IPS DF 6.9 (cell line): ENCODE measurements at regions not wholly inside any gene's neighbourhood (a gene's known extent, or its start where the extent isn't known, plus 50 kb on each side); places are given as distances from the start of the nearest gene placed in this dataset.

ENCODE experiments used
- DNase-seq: peaks from one replicate; pipeline ENCODE4 v3.0.0-alpha.2; 2013; ENCODE audit warnings: low read depth, low spot score
- H3K27ac ChIP-seq: one replicate; pipeline ENCODE4 v1.5.1; 2013; ENCODE audit warnings: low read length, control low read depth
- H3K27me3 ChIP-seq: 2 replicates; pipeline ENCODE4 v1.6.1; 2013; ENCODE audit warnings: mild to moderate bottlenecking, low read length; ENCODE audit not compliant: control insufficient read depth, insufficient read depth
- H3K36me3 ChIP-seq: 2 replicates; pipeline ENCODE4 v1.6.1; 2013; ENCODE audit warnings: low read length; ENCODE audit not compliant: control insufficient read depth, insufficient read depth
- H3K4me1 ChIP-seq: 2 replicates; pipeline ENCODE4 v1.6.1; 2013; ENCODE audit warnings: low read length; ENCODE audit not compliant: control insufficient read depth, insufficient read depth
- H3K4me3 ChIP-seq: 2 replicates; pipeline ENCODE4 v1.5.1; 2013; ENCODE audit warnings: mild to moderate bottlenecking, low read length
- H3K9me3 ChIP-seq: 2 replicates; pipeline ENCODE4 v1.6.1; 2013; ENCODE audit warnings: low read length, inconsistent platforms; ENCODE audit not compliant: control insufficient read depth, insufficient read depth
- WGBS: extraction: QIAGEN DNeasy Blood & Tissue Kit; methylation state at CpG from one replicate; pipeline ENCODE4 v1.1.7; 2013; ENCODE audit warnings: mixed read lengths, missing lambda C conversion rate; ENCODE audit not compliant: insufficient read length, insufficient coverage; 5-methylcytosine and 5-hydroxymethylcytosine counted together

DNA sequence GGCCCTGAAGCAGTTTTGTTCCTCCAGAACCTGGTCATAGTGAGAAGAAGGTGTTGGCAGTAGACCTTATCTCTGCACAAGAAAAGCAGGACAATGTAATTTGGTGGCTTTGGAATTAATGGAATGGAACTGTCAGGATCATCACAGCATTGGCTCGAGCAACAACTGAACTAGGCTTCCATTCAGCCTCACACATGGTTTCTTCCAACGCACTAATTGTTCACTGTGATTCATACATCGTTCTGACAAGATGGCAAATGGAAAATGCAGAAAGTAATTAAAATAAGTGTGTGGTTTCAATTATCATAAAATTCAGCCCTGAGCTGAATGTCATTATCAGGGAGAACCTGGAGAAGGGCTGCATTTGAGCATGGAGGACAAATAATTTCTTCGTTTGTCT lies 80.6 kb downstream of the MFSD1 start:
- H3K36me3 ChIP-seq, result no peaks in the 10 kb centered on the region
- no peak for DNase-seq
- no peaks in the 10 kb centered on the region for H3K4me1 ChIP-seq
- no peak overlapping the region for H3K27ac ChIP-seq
- H3K9me3 ChIP-seq, result no peaks in the 10 kb centered on the region; the same call in 1 of the 2 replicates
- H3K27me3 ChIP-seq, result no peaks in the 10 kb centered on the region
- no CpG with 5 or more reads among the region's 4 CpGs for WGBS
- H3K4me3 ChIP-seq, result no peak overlapping the region

DNA sequence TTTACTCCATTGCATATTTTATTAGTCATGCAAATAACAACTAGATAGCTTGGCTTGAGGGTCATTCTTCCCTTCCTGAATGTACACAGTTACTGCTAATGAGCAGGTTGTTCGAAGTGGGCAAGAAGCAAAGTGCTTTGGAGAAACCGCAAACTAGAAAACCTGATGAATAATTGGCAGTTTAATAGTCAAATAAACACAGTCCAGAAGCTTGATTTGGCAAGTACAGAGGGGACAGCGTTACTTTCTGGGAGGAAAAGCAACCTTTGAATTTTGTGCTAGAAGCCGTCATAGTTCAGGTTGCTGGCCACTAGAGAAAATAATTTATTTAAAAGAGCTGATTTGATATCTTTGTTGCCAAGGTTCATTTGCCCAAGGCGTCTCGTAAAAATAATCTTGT lies 94.9 kb downstream of the MFSD1 start:
- Histone ChIP-seq H3K4me1 (no peaks in the 10 kb centered on the region), H3K4me3 (no peak overlapping the region), H3K27ac (no peak overlapping the region), H3K27me3 (no peaks in the 10 kb centered on the region), H3K9me3 (no peaks in the 10 kb centered on the region), H3K36me3 (no peaks in the 10 kb centered on the region)
- no CpG with 5 or more reads among the region's 6 CpGs for WGBS
- DNase-seq, result no peak

DNA sequence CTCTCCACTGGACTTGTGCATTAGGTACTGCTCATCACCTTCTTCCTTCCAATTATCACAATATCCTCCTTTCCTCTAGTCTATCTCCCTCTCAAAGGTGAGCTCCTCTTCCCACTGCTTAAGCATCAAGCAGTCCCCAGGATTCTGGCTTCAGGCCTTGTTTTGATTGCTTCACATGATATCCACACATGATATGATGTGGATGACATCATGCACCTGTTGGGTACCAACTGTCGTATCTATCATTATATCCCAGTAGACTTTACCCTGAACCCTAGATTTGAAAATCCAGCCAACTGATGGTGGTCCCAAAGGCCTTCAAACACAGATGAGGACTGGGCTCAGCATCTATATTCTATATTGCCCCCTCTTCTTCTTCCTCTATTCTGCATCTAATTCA lies 104.9 kb downstream of the MFSD1 start:
- Histone ChIP-seq H3K4me3 (no peak overlapping the region), H3K36me3 (no peaks in the 10 kb centered on the region), H3K9me3 (no peaks in the 10 kb centered on the region), H3K4me1 (no peaks in the 10 kb centered on the region), H3K27me3 (no peaks in the 10 kb centered on the region), H3K27ac (no peak overlapping the region)
- no peak for DNase-seq
- WGBS, result no CpG with 5 or more reads among the region's 1 CpG

GRCh38 chr3:158908187-158908734 lies 106.4 kb downstream of the MFSD1 start:
- Histone ChIP-seq H3K9me3 (no peaks in the 10 kb centered on the region), H3K27me3 (no peaks in the 10 kb centered on the region), H3K4me3 (no peak overlapping the region), H3K27ac (no peak overlapping the region), H3K4me1 (no peaks in the 10 kb centered on the region), H3K36me3 (no peaks in the 10 kb centered on the region)
- DNase-seq, result no peak
- WGBS, result 100% methylated on average over 1 of the region's 2 CpGs

DNA sequence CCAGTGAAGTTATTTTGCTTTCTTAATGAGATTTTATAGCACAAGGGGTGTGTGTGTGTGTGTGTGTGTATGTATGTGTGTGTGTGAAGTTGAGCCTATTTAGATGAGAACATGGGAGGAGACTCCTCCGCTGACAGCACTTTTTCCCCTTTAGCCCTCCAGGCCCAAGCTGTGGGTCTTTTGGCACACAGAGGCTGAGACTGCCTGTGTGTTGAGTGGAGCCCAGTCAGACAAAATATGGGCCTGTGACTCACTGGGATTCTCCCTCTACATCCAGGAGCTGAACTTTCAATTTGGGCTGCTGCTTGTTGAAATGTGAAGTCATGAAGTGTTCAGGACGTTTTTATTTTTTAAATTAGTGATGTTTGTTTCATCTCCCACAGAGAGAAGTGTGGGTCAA lies 108.0 kb downstream of the MFSD1 start:
- Histone ChIP-seq H3K27ac (no peak overlapping the region), H3K9me3 (no peaks in the 10 kb centered on the region), H3K36me3 (no peaks in the 10 kb centered on the region), H3K4me3 (no peak overlapping the region), H3K27me3 (no peaks in the 10 kb centered on the region), H3K4me1 (no peaks in the 10 kb centered on the region)
- DNase-seq, result no peak
- WGBS, result no CpG with 5 or more reads among the region's 2 CpGs

DNA sequence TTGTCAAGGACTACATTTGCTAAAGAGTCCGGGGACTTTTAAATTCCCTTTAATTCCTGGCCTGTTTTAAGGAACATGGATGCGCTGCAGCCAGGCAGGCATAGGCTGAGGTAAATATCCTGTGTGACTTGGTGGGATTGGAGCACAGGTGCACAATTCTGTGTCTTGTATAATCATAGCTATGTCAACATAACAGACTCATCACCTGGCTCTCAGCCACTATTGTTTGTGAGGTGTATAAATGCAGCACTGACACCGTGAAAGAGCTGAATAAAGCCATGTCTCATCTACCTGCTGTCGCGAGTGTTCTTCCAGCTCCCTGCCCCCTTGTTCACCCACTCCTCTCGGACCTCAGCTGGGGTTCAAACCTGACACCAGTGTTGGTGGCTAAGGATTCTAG lies 109.7 kb downstream of the MFSD1 start:
- Histone ChIP-seq H3K27me3 (no peaks in the 10 kb centered on the region), H3K9me3 (no peaks in the 10 kb centered on the region), H3K36me3 (no peaks in the 10 kb centered on the region), H3K27ac (no peak overlapping the region), H3K4me3 (no peak overlapping the region), H3K4me1 (no peaks in the 10 kb centered on the region)
- no peak for DNase-seq
- no CpG with 5 or more reads among the region's 6 CpGs for WGBS

- WGBS, result no CpG with 5 or more reads among the region's 3 CpGs
- H3K4me3 ChIP-seq, result no peak overlapping the region
- H3K9me3 ChIP-seq, result no peaks in the 10 kb centered on the region
- no peaks in the 10 kb centered on the region for H3K36me3 ChIP-seq
- no peak for DNase-seq
- no peak overlapping the region for H3K27ac ChIP-seq
- H3K27me3 ChIP-seq, result no peaks in the 10 kb centered on the region
- no peaks in the 10 kb centered on the region for H3K4me1 ChIP-seq
These were observed 110.3 kb downstream of the MFSD1 start for GRCh38 chr3:158912188-158912587.

DNA sequence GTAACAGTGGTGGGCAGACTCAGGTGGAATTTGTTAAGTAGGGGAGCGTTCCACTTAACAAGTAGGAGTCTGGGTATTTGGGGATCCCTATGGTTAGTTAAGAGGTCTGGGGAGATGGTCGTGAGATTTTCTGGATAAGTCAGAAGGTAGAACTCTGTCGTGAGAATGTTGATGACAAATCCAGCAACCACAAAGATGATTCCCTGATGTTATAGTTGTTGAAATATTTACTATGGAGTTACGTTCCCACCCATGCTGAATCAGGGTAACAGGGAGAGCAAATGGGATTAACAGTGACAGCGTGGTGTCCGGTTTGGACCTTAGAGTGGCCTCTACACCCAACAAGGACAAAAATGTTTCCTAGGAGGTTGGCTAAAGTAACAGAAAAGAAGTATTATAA lies 110.8 kb downstream of the MFSD1 start:
- Histone ChIP-seq H3K4me3 (no peak overlapping the region), H3K9me3 (no peaks in the 10 kb centered on the region), H3K27ac (no peak overlapping the region), H3K36me3 (no peaks in the 10 kb centered on the region), H3K27me3 (no peaks in the 10 kb centered on the region), H3K4me1 (no peaks in the 10 kb centered on the region)
- no CpG with 5 or more reads among the region's 6 CpGs for WGBS
- no peak for DNase-seq

GRCh38 chr3:158916111-158916510 lies 114.3 kb downstream of the MFSD1 start:
- Histone ChIP-seq H3K27ac (no peak overlapping the region), H3K4me1 (no peaks in the 10 kb centered on the region), H3K27me3 (no peaks in the 10 kb centered on the region), H3K9me3 (no peaks in the 10 kb centered on the region), H3K36me3 (no peaks in the 10 kb centered on the region), H3K4me3 (no peak overlapping the region)
- WGBS, result no CpG with 5 or more reads among the region's 4 CpGs
- DNase-seq, result no peak

DNA sequence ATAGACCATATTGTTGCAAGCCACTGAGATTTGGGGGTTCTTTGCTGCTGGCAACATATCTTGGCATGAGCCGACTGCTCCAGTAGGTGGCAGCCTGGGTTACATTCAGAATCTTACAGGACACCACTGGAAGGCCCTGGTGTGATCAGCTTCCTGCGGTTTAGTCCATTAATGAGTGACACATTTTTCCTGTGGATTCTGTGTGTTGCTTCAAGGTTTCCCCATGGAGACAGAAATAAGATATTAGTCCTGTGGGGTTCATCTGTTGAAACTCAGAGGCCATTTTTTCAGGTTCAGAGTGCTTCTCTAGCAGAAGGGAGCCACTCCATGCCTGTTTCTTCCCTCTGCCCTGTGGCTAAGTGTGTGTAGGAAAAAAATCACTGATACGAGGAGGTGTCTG lies 116.2 kb downstream of the MFSD1 start:
- Histone ChIP-seq H3K4me3 (no peak overlapping the region), H3K9me3 (no peaks in the 10 kb centered on the region), H3K27me3 (no peaks in the 10 kb centered on the region), H3K36me3 (no peaks in the 10 kb centered on the region), H3K4me1 (no peaks in the 10 kb centered on the region), H3K27ac (no peak overlapping the region)
- WGBS, result no CpG with 5 or more reads among the region's 3 CpGs
- DNase-seq, result no peak

GRCh38 chr3:158918451-158918850 lies 116.6 kb downstream of the MFSD1 start:
- WGBS, result no CpG with 5 or more reads among the region's 2 CpGs
- no peak overlapping the region for H3K27ac ChIP-seq
- no peak overlapping the region for H3K4me3 ChIP-seq
- no peaks in the 10 kb centered on the region for H3K4me1 ChIP-seq
- no peaks in the 10 kb centered on the region for H3K27me3 ChIP-seq
- H3K9me3 ChIP-seq, result no peaks in the 10 kb centered on the region
- no peaks in the 10 kb centered on the region for H3K36me3 ChIP-seq
- DNase-seq, result no peak
